NT2/D1 (cell line): ENCODE measurements at regions not wholly inside any gene's neighbourhood (a gene's known extent, or its start where the extent isn't known, plus 50 kb on each side); places are given as distances from the start of the nearest gene placed in this dataset.

Experiments
- DNase-seq: peaks from one replicate; pipeline ENCODE4 v3.0.0-alpha.2; 2011; ENCODE audit warnings: low read depth, low spot score
- H3K27me3 ChIP-seq: 2 replicates; pipeline ENCODE4 v1.6.0; 2011; ENCODE audit warnings: mild to moderate bottlenecking; ENCODE audit not compliant: insufficient read length, insufficient read depth
- H3K36me3 ChIP-seq: 2 replicates; pipeline ENCODE4 v1.6.1; 2011; ENCODE audit warnings: mild to moderate bottlenecking, low read length, mixed read lengths; ENCODE audit not compliant: insufficient read depth, insufficient read length
- H3K4me1 ChIP-seq: 2 replicates; pipeline ENCODE4 v1.5.1; 2011; ENCODE audit not compliant: insufficient read depth, insufficient read length
- H3K4me3 ChIP-seq: 2 replicates; pipeline ENCODE4 v1.5.1; 2011; ENCODE audit warnings: low read depth; ENCODE audit not compliant: insufficient read length
- H3K9ac ChIP-seq: 2 replicates; pipeline ENCODE4 v1.6.0; 2011; ENCODE audit warnings: low read depth; ENCODE audit not compliant: insufficient read length
- H3K9me3 ChIP-seq: 2 replicates; pipeline ENCODE4 v1.5.1; 2011; ENCODE audit warnings: mild to moderate bottlenecking, low read length; ENCODE audit not compliant: insufficient read depth
- SUZ12 ChIP-seq: IDR thresholded peaks from 2 replicates; pipeline ENCODE4 v1.6.1; 2011; ENCODE audit not compliant: insufficient read length, insufficient read depth; ENCODE audit errors: extremely low read depth
- YY1 ChIP-seq: IDR thresholded peaks from 2 replicates; pipeline ENCODE4 v1.6.1; 2011; ENCODE audit not compliant: insufficient read length, insufficient read depth
- ZNF274 ChIP-seq: IDR thresholded peaks from 2 replicates; pipeline ENCODE4 v1.6.1; 2011; ENCODE audit warnings: mild to moderate bottlenecking, low read depth, low read length

DNA sequence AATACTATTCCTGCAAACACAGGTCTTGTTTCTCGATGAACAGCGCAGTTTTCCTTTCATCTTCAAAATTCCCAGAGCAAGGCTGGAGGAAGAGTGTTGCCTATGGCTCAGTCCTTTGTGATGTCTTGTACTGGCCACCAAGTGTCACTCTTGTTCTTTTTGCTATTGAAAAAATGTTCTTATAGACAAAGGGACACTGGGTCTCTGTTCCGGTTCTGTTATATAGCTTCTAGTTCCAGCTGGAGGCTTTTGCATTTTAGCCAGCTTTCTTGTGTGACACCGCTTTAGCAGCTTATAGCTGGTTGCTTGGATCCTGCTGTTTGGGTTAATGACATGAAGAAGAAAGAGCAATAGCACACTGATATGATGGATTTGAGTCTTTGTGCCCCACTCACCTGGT lies 343.7 kb upstream of the KCNN2 start:
- peak; percentile 1 for DNase-seq
- Histone ChIP-seq H3K9me3 (no peaks in the 10 kb centered on the region), H3K36me3 (no peaks in the 10 kb centered on the region), H3K9ac (no peak overlapping the region), H3K4me3 (no peak overlapping the region), H3K27me3 (no peaks in the 10 kb centered on the region), H3K4me1 (no peaks in the 10 kb centered on the region)
- no peak for TF ChIP-seq ZNF274
- TF ChIP-seq YY1, result no peak
- no peak for TF ChIP-seq SUZ12

- no peaks in the 10 kb centered on the region for H3K36me3 ChIP-seq
- H3K9me3 ChIP-seq, result no peaks in the 10 kb centered on the region
- H3K4me3 ChIP-seq, result no peak overlapping the region
- DNase-seq, result no peak
- TF ChIP-seq SUZ12 (no peak), ZNF274 (no peak), YY1 (no peak)
- no peak overlapping the region for H3K9ac ChIP-seq
- no peaks in the 10 kb centered on the region for H3K27me3 ChIP-seq
- H3K4me1 ChIP-seq, result peaks cover 4% of the 10 kb centered on the region
Observed at GRCh38 chr5:114038756-114039155, 323.1 kb upstream of the KCNN2 start.

DNA sequence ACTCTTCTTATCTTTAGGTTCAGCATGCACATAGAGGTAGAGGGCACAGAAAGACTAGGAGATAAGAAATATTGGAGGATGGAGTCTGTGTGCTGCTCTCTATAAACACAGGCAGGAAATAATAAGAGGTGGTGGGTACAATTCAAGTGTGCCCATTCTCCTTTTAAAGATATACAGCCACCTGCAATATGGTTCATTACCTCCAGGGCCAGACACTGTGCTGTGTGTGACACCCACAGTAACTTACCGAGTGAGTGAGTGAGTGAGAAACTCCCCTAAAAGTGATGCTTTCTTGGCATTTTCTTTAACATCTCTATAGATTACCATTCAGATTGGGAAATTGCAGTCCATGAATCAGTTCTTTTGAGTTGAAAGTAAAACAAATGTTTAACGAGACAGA lies 311.8 kb upstream of the KCNN2 start:
- Histone ChIP-seq H3K36me3 (no peaks in the 10 kb centered on the region), H3K4me3 (no peak overlapping the region), H3K9me3 (no peaks in the 10 kb centered on the region), H3K27me3 (peaks cover 19% of the 10 kb centered on the region), H3K4me1 (no peaks in the 10 kb centered on the region), H3K9ac (no peak overlapping the region)
- TF ChIP-seq YY1, result no peak
- no peak for TF ChIP-seq ZNF274
- TF ChIP-seq SUZ12, result no peak
- DNase-seq, result no peak

DNA sequence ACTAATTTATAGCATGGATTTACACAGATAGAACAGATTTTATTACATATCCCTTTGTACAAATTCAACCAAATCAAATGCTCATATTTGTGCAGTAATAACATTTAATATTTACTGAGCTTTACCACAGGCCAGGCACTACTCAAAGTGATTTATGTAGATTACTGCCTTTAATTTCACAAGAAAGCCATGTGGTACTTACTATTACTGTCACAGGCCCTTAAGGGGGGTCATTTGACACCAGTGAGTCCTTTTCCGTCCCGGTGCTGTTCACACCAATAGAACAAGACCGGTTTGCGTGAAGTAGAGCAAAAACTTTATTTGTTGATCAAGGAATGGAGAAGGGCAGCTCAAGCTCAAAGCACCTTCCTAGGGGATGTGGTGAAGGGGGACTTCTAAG lies 308.5 kb upstream of the KCNN2 start:
- Histone ChIP-seq H3K36me3 (no peaks in the 10 kb centered on the region), H3K4me3 (no peak overlapping the region), H3K27me3 (peaks cover 37% of the 10 kb centered on the region), H3K4me1 (no peaks in the 10 kb centered on the region), H3K9ac (no peak overlapping the region), H3K9me3 (no peaks in the 10 kb centered on the region)
- no peak for DNase-seq
- TF ChIP-seq ZNF274 (no peak), YY1 (no peak), SUZ12 (no peak)

GRCh38 chr5:114054594-114054993 lies 307.3 kb upstream of the KCNN2 start:
- Histone ChIP-seq H3K4me1 (no peaks in the 10 kb centered on the region), H3K36me3 (no peaks in the 10 kb centered on the region), H3K27me3 (peaks cover 37% of the 10 kb centered on the region), H3K9ac (no peak overlapping the region), H3K9me3 (no peaks in the 10 kb centered on the region), H3K4me3 (peak overlapping the region; percentile 53)
- TF ChIP-seq YY1 (no peak), SUZ12 (no peak), ZNF274 (no peak)
- no peak for DNase-seq

GRCh38 chr5:114055318-114056184 lies 306.3 kb upstream of the KCNN2 start:
- H3K4me1 ChIP-seq, result no peaks in the 10 kb centered on the region
- H3K4me3 ChIP-seq, result peak overlapping the region; percentile 53
- peak; percentile 50 for DNase-seq
- no peaks in the 10 kb centered on the region for H3K9me3 ChIP-seq
- H3K27me3 ChIP-seq, result peaks cover 37% of the 10 kb centered on the region
- TF ChIP-seq SUZ12, result no peak
- TF ChIP-seq ZNF274, result no peak
- TF ChIP-seq YY1, result no peak
- H3K9ac ChIP-seq, result peak overlapping the region; percentile 59
- H3K36me3 ChIP-seq, result no peaks in the 10 kb centered on the region

GRCh38 chr5:114056185-114056538 lies 305.7 kb upstream of the KCNN2 start:
- H3K27me3 ChIP-seq, result peaks cover 37% of the 10 kb centered on the region
- peak overlapping the region; percentile 53 for H3K4me3 ChIP-seq
- TF ChIP-seq SUZ12, result no peak
- TF ChIP-seq YY1, result no peak
- TF ChIP-seq ZNF274, result no peak
- H3K36me3 ChIP-seq, result no peaks in the 10 kb centered on the region
- H3K4me1 ChIP-seq, result no peaks in the 10 kb centered on the region
- H3K9me3 ChIP-seq, result no peaks in the 10 kb centered on the region
- H3K9ac ChIP-seq, result peak overlapping the region; percentile 59
- no peak for DNase-seq
